HCT116 (cell line): ENCODE measurements at regions not wholly inside any gene's neighbourhood (a gene's known extent, or its start where the extent isn't known, plus 50 kb on each side); places are given as distances from the start of the nearest gene placed in this dataset.

Experiments
- ATAC-seq: fragments of 200-7000 bp; cut with Tn5 transposase; 2 replicates; pipeline ENCODE4 v1.9.1; 2020; ENCODE audit warnings: mild to moderate bottlenecking, moderate library complexity
- BruUV-seq: library from RNA; stranded (reverse); fragments of 400-500 nt; replicated peaks from 2 replicates; lab custom pipeline; 2021; lab: Mats Ljungman, UMichigan
- CTCF ChIA-PET: fragments of 300-600 bp; sonication (Branson Sonifier 250); formaldehyde crosslinking; loops from one replicate; lab custom pipeline; 2021; ENCODE audit warnings: antibody characterized with exemption; lab: Charles Lee
- POLR2A ChIA-PET: fragments of 300-600, 350-600 bp; sonication (Branson Sonifier 250); formaldehyde crosslinking; loops from one replicate; lab custom pipeline; 2021; ENCODE audit warnings: antibody characterized with exemption; lab: Charles Lee
- RAD21 ChIA-PET, 2 experiments: fragments of 300-600 bp; sonication (Branson Sonifier 250); formaldehyde crosslinking; loops; one replicate each; lab custom pipeline; 2023; ENCODE audit warnings: low total read pairs in 2 of 2; ENCODE audit not compliant: uncharacterized antibody in 2 of 2, unreplicated experiment in 2 of 2, low non-redundant PET in 1 of 2; lab: Charles Lee
- DNase-seq: peaks from one replicate; pipeline ENCODE4 v3.0.0-alpha.2; 2010; ENCODE audit warnings: low read depth, low spot score
- H2AFZ ChIP-seq: fragments of 200-600 bp; shearing (Covaris generic), sonication (generic); 2 replicates; pipeline ENCODE4 v1.6.1; 2017; ENCODE audit warnings: low read depth, mixed run types, mixed read lengths, antibody characterized with exemption, low read length; ENCODE audit not compliant: poor library complexity, severe bottlenecking
- H3K27ac ChIP-seq: 2 replicates; pipeline ENCODE4 v1.5.1; 2012; ENCODE audit warnings: low read depth, low read length
- H3K27me3 ChIP-seq: fragments of 200-600 bp; sonication (generic); 2 replicates; pipeline ENCODE4 v1.6.1; 2016; ENCODE audit warnings: mixed run types, low read length, mixed read lengths; ENCODE audit not compliant: insufficient read depth
- H3K36me3 ChIP-seq, 2 experiments: fragments of 200-500 bp in 1 of 2; fragments of 200-600 bp in 1 of 2; sonication (Bioruptor generic) in 1 of 2; sonication (generic) in 1 of 2; 2 replicates each; pipeline versions ENCODE4 v1.5.1 to v1.6.1; 2014 to 2016; ENCODE audit warnings: low read length in 2 of 2, inconsistent platforms in 1 of 2, mixed read lengths in 1 of 2, mixed run types in 1 of 2; ENCODE audit not compliant: insufficient read depth in 2 of 2, control insufficient read depth in 1 of 2
- H3K4me1 ChIP-seq, 2 experiments: fragments of 200-600 bp in 1 of 2; sonication (generic) in 1 of 2; 2 replicates each; pipeline versions ENCODE4 v1.5.1 to v1.6.1; 2012 to 2017; ENCODE audit warnings: low read length in 2 of 2, inconsistent platforms in 1 of 2, mild to moderate bottlenecking in 1 of 2, mixed read lengths in 1 of 2, mixed run types in 1 of 2, moderate library complexity in 1 of 2; ENCODE audit not compliant: insufficient read depth in 2 of 2, control insufficient read depth in 1 of 2
- H3K4me2 ChIP-seq: fragments of 200-600 bp; sonication (generic); 2 replicates; pipeline ENCODE4 v1.6.1; 2017; ENCODE audit warnings: mixed run types, low read length, mixed read lengths
- H3K4me3 ChIP-seq, 2 experiments: fragments of 200-600 bp in 1 of 2; sonication (generic) in 1 of 2; replicated peaks in 1 of 2; 2 replicates each; pipeline ENCODE4 v1.5.1; 2011 to 2016; ENCODE audit warnings: low read length in 2 of 2, control low read depth in 1 of 2, low read depth in 1 of 2, mild to moderate bottlenecking in 1 of 2, mixed read lengths in 1 of 2, mixed run types in 1 of 2
- H3K79me2 ChIP-seq: fragments of 200-600 bp; sonication (generic); 2 replicates; pipeline ENCODE4 v1.6.1; 2017; ENCODE audit warnings: mild to moderate bottlenecking, mixed run types, low read length, moderate library complexity, mixed read lengths; ENCODE audit not compliant: insufficient read depth
- H3K9ac ChIP-seq: fragments of 200-600 bp; sonication (generic); 2 replicates; pipeline ENCODE4 v1.6.1; 2016; ENCODE audit warnings: low read length, mixed read lengths
- H3K9me2 ChIP-seq: fragments of 200-600 bp; sonication (generic), shearing (Covaris generic); 2 replicates; pipeline ENCODE4 v1.6.1; 2017; ENCODE audit warnings: mixed run types, mild to moderate bottlenecking, moderate library complexity; ENCODE audit not compliant: insufficient read depth
- H3K9me3 ChIP-seq, 2 experiments: fragments of 200-500 bp in 1 of 2; fragments of 200-600 bp in 1 of 2; sonication (Bioruptor generic) in 1 of 2; sonication (generic) in 1 of 2; 2 replicates each; pipeline ENCODE4 v1.6.1; 2014 to 2017; ENCODE audit warnings: low read length in 2 of 2, mixed read lengths in 2 of 2, inconsistent platforms in 1 of 2, low read depth in 1 of 2, mild to moderate bottlenecking in 1 of 2, mixed run types in 1 of 2, moderate library complexity in 1 of 2; ENCODE audit not compliant: control insufficient read depth in 1 of 2, insufficient read depth in 1 of 2
- H4K20me1 ChIP-seq: fragments of 200-600 bp; sonication (generic), shearing (Covaris generic); 2 replicates; pipeline ENCODE4 v1.6.1; 2017; ENCODE audit warnings: mixed run types, mild to moderate bottlenecking, moderate library complexity; ENCODE audit not compliant: insufficient read depth
- ATF3 ChIP-seq: IDR thresholded peaks from 2 replicates; pipeline ENCODE4 v1.6.1; 2012
- CBX3 ChIP-seq: IDR thresholded peaks from 2 replicates; pipeline ENCODE4 v1.6.1; 2012; ENCODE audit warnings: low read depth
- EGR1 ChIP-seq: IDR thresholded peaks from 2 replicates; pipeline ENCODE4 v1.6.1; 2012; ENCODE audit warnings: low read depth
- ELF1 ChIP-seq: IDR thresholded peaks from 2 replicates; pipeline ENCODE4 v1.6.1; 2012; ENCODE audit warnings: low read depth, borderline replicate concordance
- EZH2 ChIP-seq: fragments of 200-600 bp; sonication (generic); IDR thresholded peaks from 2 replicates; pipeline ENCODE4 v1.6.1; 2017; ENCODE audit warnings: antibody characterized with exemption, mixed run types
- EZH2phosphoT487 ChIP-seq: fragments of 200-600 bp; IDR thresholded peaks from 2 replicates; pipeline ENCODE4 v1.6.1; 2018; ENCODE audit warnings: antibody characterized with exemption, borderline replicate concordance
- FOSL1 ChIP-seq: IDR thresholded peaks from 2 replicates; pipeline ENCODE4 v1.6.1; 2012; ENCODE audit warnings: low read depth
- JUND ChIP-seq: IDR thresholded peaks from 2 replicates; pipeline ENCODE4 v1.6.1; 2012
- POLR2A ChIP-seq: IDR thresholded peaks from 2 replicates; pipeline ENCODE4 v1.7.0; 2011; ENCODE audit warnings: borderline replicate concordance; ENCODE audit not compliant: insufficient read depth, insufficient read length; ENCODE audit errors: extremely low read depth
- POLR2AphosphoS5 ChIP-seq: IDR thresholded peaks from 2 replicates; pipeline ENCODE4 v1.6.1; 2011; ENCODE audit warnings: mild to moderate bottlenecking, low read depth, low read length, moderate library complexity
- RAD21 ChIP-seq: IDR thresholded peaks from 2 replicates; pipeline ENCODE4 v1.6.1; 2012; ENCODE audit warnings: low read depth, mild to moderate bottlenecking
- SIN3A ChIP-seq: IDR thresholded peaks from 2 replicates; pipeline ENCODE4 v1.6.1; 2012; ENCODE audit warnings: low read depth
- SP1 ChIP-seq: IDR thresholded peaks from 2 replicates; pipeline ENCODE4 v1.6.1; 2012; ENCODE audit warnings: low read depth
- SRF ChIP-seq: IDR thresholded peaks from 2 replicates; pipeline ENCODE4 v1.6.1; 2012; ENCODE audit warnings: low read depth
- TCF7L2 ChIP-seq: IDR thresholded peaks from 2 replicates; pipeline ENCODE4 v1.7.0; 2011; ENCODE audit warnings: borderline replicate concordance, inconsistent platforms; ENCODE audit not compliant: insufficient read depth, insufficient read length; ENCODE audit errors: extremely low read depth
- YY1 ChIP-seq: IDR thresholded peaks from 2 replicates; pipeline ENCODE4 v1.6.1; 2011; ENCODE audit warnings: low read length, low read depth, moderate library complexity, mild to moderate bottlenecking; ENCODE audit not compliant: insufficient replicate concordance; ENCODE audit errors: extremely low read depth
- ZBTB33 ChIP-seq: IDR thresholded peaks from 2 replicates; pipeline ENCODE4 v1.6.1; 2011; ENCODE audit warnings: mild to moderate bottlenecking, low read length, moderate library complexity; ENCODE audit not compliant: insufficient replicate concordance; ENCODE audit errors: extremely low read depth
- ZFX ChIP-seq: fragments of 450-650 bp; IDR thresholded peaks from 2 replicates; pipeline ENCODE4 v1.6.1; 2017
- intact Hi-C: fragments of 100-400 bp; cut with micrococcal nuclease; formaldehyde crosslinking; loops from 2 replicates; pipeline ENCODE4 v1.10.0; 2022

- no peaks in the 10 kb centered on the region for H3K36me3 ChIP-seq
- no TSS peak for BruUV-seq
- CTCF ChIA-PET = no interaction called here
- no peaks in the 10 kb centered on the region for H3K4me1 ChIP-seq
- H4K20me1 ChIP-seq = no peaks in the 10 kb centered on the region
- no peak overlapping the region for H3K4me2 ChIP-seq
- DNase-seq (no peak), ATAC-seq (no peak)
- TF ChIP-seq FOSL1 (no peak), EGR1 (no peak), RAD21 (no peak), YY1 (no peak), ZFX (no peak), CBX3 (no peak), SIN3A (no peak), ATF3 (no peak), ELF1 (no peak), EZH2phosphoT487 (no peak), TCF7L2 (no peak), EZH2 (no peak), POLR2A (no peak), POLR2AphosphoS5 (no peak), ZBTB33 (no peak), SRF (no peak), SP1 (no peak), JUND (no peak)
- no peaks in the 10 kb centered on the region for H3K9me3 ChIP-seq
- H3K79me2 ChIP-seq = no peaks in the 10 kb centered on the region
- intact Hi-C loops = no loop called here
- H3K9ac ChIP-seq = no peak overlapping the region
- no peak overlapping the region for H3K27ac ChIP-seq
- no peak overlapping the region for H2AFZ ChIP-seq
- H3K9me2 ChIP-seq = no peaks in the 10 kb centered on the region
- RAD21 ChIA-PET = no interaction called here
- POLR2A ChIA-PET = no interaction called here
- H3K4me3 ChIP-seq = no peak overlapping the region
- H3K27me3 ChIP-seq = no peaks in the 10 kb centered on the region
These were observed 305.0 kb upstream of the MON1B start for GRCh38 chr16:76885776-76886537.
